ENCODE measurements at regions not wholly inside any gene's neighbourhood (a gene's known extent, or its start where the extent isn't known, plus 50 kb on each side); places are given as distances from the start of the nearest gene placed in this dataset.
"Not testable (repeated sequence)": the region's sequence is repeated elsewhere in the genome, so short reads cannot be mapped to it uniquely, and the experiment has no call there.

DNA sequence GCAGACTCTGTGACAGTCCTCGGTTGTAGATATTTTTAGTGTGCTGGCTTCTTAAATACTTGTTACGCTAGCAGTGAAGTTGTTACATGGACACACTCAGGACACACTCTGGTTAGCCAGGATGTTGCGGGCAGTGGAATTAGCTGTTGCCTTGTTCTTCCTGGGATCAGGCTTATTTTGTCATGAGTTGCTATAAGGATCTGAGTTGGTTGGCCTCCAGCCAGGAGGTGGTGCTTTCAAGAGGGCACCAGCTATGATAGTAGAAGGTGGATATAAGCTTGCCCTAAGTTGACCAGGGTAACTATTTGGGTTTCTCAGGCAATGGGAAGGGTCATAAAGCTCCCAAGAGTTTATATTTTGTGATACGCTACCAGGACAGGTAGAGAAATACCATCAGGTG, 150.1 kb upstream of the C1GALT1 start:
- Histone ChIP-seq H3K79me2 (ENCODE audit: low read length) (no peaks in the 10 kb centered on the region), H3K9ac (ENCODE audit: low read length) (no peak overlapping the region), H2AFZ (ENCODE audit: low read length) (no peak overlapping the region), H3K4me2 (ENCODE audit: low read depth, low read length) (no peak overlapping the region), H3K4me3 (ENCODE audit: low read length) (no peak overlapping the region), H3K36me3 (replicated peaks; ENCODE audit: insufficient read depth, low read length) (no peaks in the 10 kb centered on the region), H3K27ac (ENCODE audit: low read length) (no peak overlapping the region), H3K9me3 (replicated peaks; ENCODE audit: insufficient read depth, low read length) (no peaks in the 10 kb centered on the region), H3K27me3 (replicated peaks; ENCODE audit: insufficient read depth, low read length) (no peaks in the 10 kb centered on the region), H3K4me1 (ENCODE audit: low read length) (no peaks in the 10 kb centered on the region), H3F3A (ENCODE audit: insufficient read depth, low read length) (no peaks in the 10 kb centered on the region), H4K20me1 (ENCODE audit: insufficient read depth, low read length) (no peaks in the 10 kb centered on the region), H3K9me2 (replicated peaks; ENCODE audit: insufficient read depth, low read length) (no peaks in the 10 kb centered on the region)
- DNase-seq = no peak
- TF ChIP-seq CTCF (IDR thresholded peaks at IDR 0.05; ENCODE audit: low read length) = no peak
- no peak for TF ChIP-seq EZH2phosphoT487 (IDR thresholded peaks at IDR 0.05; ENCODE audit: low read length)
- TF ChIP-seq EZH2 (optimal IDR thresholded peaks at IDR 0.05; ENCODE audit: low read depth, low read length) = no peak

DNA sequence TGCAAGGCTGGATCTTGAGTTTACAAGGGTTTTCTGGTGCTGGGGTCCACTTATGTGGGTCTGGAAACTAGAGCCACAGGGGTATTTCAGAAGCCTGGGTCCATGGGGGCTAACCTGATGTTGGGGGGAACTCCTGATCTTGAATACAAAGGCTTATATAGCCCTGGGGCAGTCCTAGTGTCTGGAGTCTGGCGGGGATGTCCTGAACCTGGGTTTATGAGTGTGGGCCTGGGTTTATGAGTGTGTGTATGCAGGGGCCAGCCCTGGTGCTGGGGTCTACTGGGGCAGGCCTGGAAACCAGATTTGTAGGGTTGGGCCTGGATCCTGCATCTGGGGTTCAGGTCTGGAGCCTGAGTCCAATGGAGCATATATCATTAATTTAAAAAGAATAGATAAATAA, 146.5 kb upstream of the C1GALT1 start:
- Histone ChIP-seq H2AFZ (ENCODE audit: low read length) (no peak overlapping the region), H3K79me2 (ENCODE audit: low read length) (no peaks in the 10 kb centered on the region), H3K9me2 (replicated peaks; ENCODE audit: insufficient read depth, low read length) (no peaks in the 10 kb centered on the region), H3K36me3 (replicated peaks; ENCODE audit: insufficient read depth, low read length) (no peaks in the 10 kb centered on the region), H4K20me1 (ENCODE audit: insufficient read depth, low read length) (no peaks in the 10 kb centered on the region), H3K27ac (ENCODE audit: low read length) (no peak overlapping the region), H3K4me2 (ENCODE audit: low read depth, low read length) (no peak overlapping the region), H3K27me3 (replicated peaks; ENCODE audit: insufficient read depth, low read length) (no peaks in the 10 kb centered on the region), H3F3A (ENCODE audit: insufficient read depth, low read length) (no peaks in the 10 kb centered on the region), H3K4me3 (ENCODE audit: low read length) (no peak overlapping the region), H3K4me1 (ENCODE audit: low read length) (no peaks in the 10 kb centered on the region), H3K9ac (ENCODE audit: low read length) (no peak overlapping the region), H3K9me3 (replicated peaks; ENCODE audit: insufficient read depth, low read length) (no peaks in the 10 kb centered on the region)
- TF ChIP-seq EZH2phosphoT487 (IDR thresholded peaks at IDR 0.05; ENCODE audit: low read length) = no peak
- TF ChIP-seq EZH2 (optimal IDR thresholded peaks at IDR 0.05; ENCODE audit: low read depth, low read length) = no peak
- no peak for DNase-seq

- H3K4me1 ChIP-seq (ENCODE audit: low read length); H4K20me1 ChIP-seq (ENCODE audit: insufficient read depth, low read length); H3K9ac ChIP-seq (ENCODE audit: low read length); H3K9me2 ChIP-seq (replicated peaks; ENCODE audit: insufficient read depth, low read length); DNase-seq; H3K27me3 ChIP-seq (replicated peaks; ENCODE audit: insufficient read depth, low read length); H3K79me2 ChIP-seq (ENCODE audit: low read length); H3K4me3 ChIP-seq (ENCODE audit: low read length); H3F3A ChIP-seq (ENCODE audit: insufficient read depth, low read length); H3K27ac ChIP-seq (ENCODE audit: low read length); H3K36me3 ChIP-seq (replicated peaks; ENCODE audit: insufficient read depth, low read length); H3K9me3 ChIP-seq (replicated peaks; ENCODE audit: insufficient read depth, low read length); H2AFZ ChIP-seq (ENCODE audit: low read length); H3K4me2 ChIP-seq (ENCODE audit: low read depth, low read length): not testable (repeated sequence)
Observed at GRCh38 chr7:7042286-7042893, 140.0 kb upstream of the C1GALT1 start.

GRCh38 chr7:7044806-7045205, 137.5 kb upstream of the C1GALT1 start:
- Histone ChIP-seq H3F3A (ENCODE audit: insufficient read depth, low read length) (no peaks in the 10 kb centered on the region), H3K9me3 (replicated peaks; ENCODE audit: insufficient read depth, low read length) (no peaks in the 10 kb centered on the region), H3K27ac (ENCODE audit: low read length) (no peak overlapping the region), H3K27me3 (replicated peaks; ENCODE audit: insufficient read depth, low read length) (no peaks in the 10 kb centered on the region), H3K4me3 (ENCODE audit: low read length) (no peak overlapping the region), H2AFZ (ENCODE audit: low read length) (no peak overlapping the region), H3K9me2 (replicated peaks; ENCODE audit: insufficient read depth, low read length) (no peaks in the 10 kb centered on the region), H3K79me2 (ENCODE audit: low read length) (no peaks in the 10 kb centered on the region), H3K4me1 (ENCODE audit: low read length) (no peaks in the 10 kb centered on the region), H3K36me3 (replicated peaks; ENCODE audit: insufficient read depth, low read length) (no peaks in the 10 kb centered on the region), H4K20me1 (ENCODE audit: insufficient read depth, low read length) (no peaks in the 10 kb centered on the region), H3K9ac (ENCODE audit: low read length) (no peak overlapping the region), H3K4me2 (ENCODE audit: low read depth, low read length) (no peak overlapping the region)
- no peak for DNase-seq
- TF ChIP-seq EZH2 (optimal IDR thresholded peaks at IDR 0.05; ENCODE audit: low read depth, low read length) (no peak), CTCF (IDR thresholded peaks at IDR 0.05; ENCODE audit: low read length) (no peak), EZH2phosphoT487 (IDR thresholded peaks at IDR 0.05; ENCODE audit: low read length) (no peak)
